Liver (tissue), 8 donors: ENCODE measurements at regions not wholly inside any gene's neighbourhood (a gene's known extent, or its start where the extent isn't known, plus 50 kb on each side); places are given as distances from the start of the nearest gene placed in this dataset.
A peak's percentile ranks its signal among the peaks of the same experiment; 100 is the strongest.

Experiments
- DNase-seq: peaks from one replicate; pipeline ENCODE4 v3.0.0-alpha.2; 2017; ENCODE audit warnings: low spot score
- H3K27ac ChIP-seq, 2 donors: one replicate each; pipeline ENCODE4 v1.7.0; 2013; ENCODE audit warnings: inconsistent platforms in 2 of 2, low read length in 2 of 2, control low read depth in 1 of 2, low read depth in 1 of 2, mild to moderate bottlenecking in 1 of 2
- H3K27me3 ChIP-seq, 4 donors: one replicate each; pipeline versions ENCODE4 v1.6.1 to v1.7.0; 2013; ENCODE audit warnings: low read length in 3 of 4, inconsistent platforms in 1 of 4, mild to moderate bottlenecking in 1 of 4, moderate library complexity in 1 of 4; ENCODE audit not compliant: control insufficient read depth in 4 of 4, insufficient read depth in 4 of 4
- H3K36me3 ChIP-seq, 4 donors: one replicate each; pipeline versions ENCODE4 v1.6.1 to v1.7.0; 2013; ENCODE audit warnings: low read length in 3 of 4, mild to moderate bottlenecking in 3 of 4, low read depth in 1 of 4, moderate library complexity in 1 of 4; ENCODE audit not compliant: control insufficient read depth in 4 of 4, insufficient read depth in 3 of 4
- H3K4me1 ChIP-seq, 4 donors: one replicate each; pipeline versions ENCODE4 v1.6.1 to v1.7.0; 2013; ENCODE audit warnings: low read length in 3 of 4, mild to moderate bottlenecking in 3 of 4, moderate library complexity in 1 of 4; ENCODE audit not compliant: control insufficient read depth in 4 of 4, insufficient read depth in 4 of 4
- H3K4me3 ChIP-seq, 3 donors: one replicate each; pipeline versions ENCODE4 v1.6.1 to v1.7.0; 2013; ENCODE audit warnings: low read length in 3 of 3, control low read depth in 1 of 3, low read depth in 1 of 3, mild to moderate bottlenecking in 1 of 3
- H3K9ac ChIP-seq, 2 donors: one replicate each; pipeline ENCODE4 v1.7.0; 2013; ENCODE audit warnings: low read length in 2 of 2, mild to moderate bottlenecking in 2 of 2, moderate library complexity in 2 of 2, control low read depth in 1 of 2, low read depth in 1 of 2
- H3K9me3 ChIP-seq, 4 donors: one replicate each; pipeline versions ENCODE4 v1.6.1 to v1.7.0; 2013; ENCODE audit warnings: low read length in 3 of 4; ENCODE audit not compliant: control insufficient read depth in 4 of 4
- CTCF ChIP-seq: fragments of 150-350 bp; IDR thresholded peaks from 2 replicates; pipeline ENCODE4 v1.5.1; 2017; ENCODE audit warnings: improper control_type of control experiment, low read depth, low read length; ENCODE audit not compliant: missing input control
- EGR1 ChIP-seq, 2 donors: IDR thresholded peaks; 2 replicates each; pipeline ENCODE4 v1.6.1; 2016 to 2018; ENCODE audit warnings: antibody characterized with exemption in 2 of 2, low read depth in 2 of 2
- FOXA1 ChIP-seq: IDR thresholded peaks from 2 replicates; pipeline ENCODE4 v1.6.1; 2016; ENCODE audit warnings: antibody characterized with exemption
- GABPA ChIP-seq, 2 donors: IDR thresholded peaks in 1 of 2; conservative IDR thresholded peaks in 1 of 2; 2 replicates each; pipeline ENCODE4 v1.6.1; 2016; ENCODE audit warnings: antibody characterized with exemption in 2 of 2, mild to moderate bottlenecking in 1 of 2, moderate library complexity in 1 of 2
- HNF4G ChIP-seq: IDR thresholded peaks from 2 replicates; pipeline ENCODE4 v1.6.1; 2016; ENCODE audit warnings: antibody characterized with exemption
- JUND ChIP-seq, 2 donors: IDR thresholded peaks; 2 replicates each; pipeline ENCODE4 v1.6.1; 2016; ENCODE audit warnings: antibody characterized with exemption in 2 of 2
- NR2F2 ChIP-seq: IDR thresholded peaks from 2 replicates; pipeline ENCODE4 v1.6.1; 2016; ENCODE audit warnings: antibody characterized with exemption
- RAD21 ChIP-seq, 2 donors: IDR thresholded peaks; 2 replicates each; pipeline ENCODE4 v1.6.1; 2016; ENCODE audit warnings: antibody characterized with exemption in 2 of 2, mild to moderate bottlenecking in 2 of 2
- RXRA ChIP-seq, 2 donors: IDR thresholded peaks; 2 replicates each; pipeline ENCODE4 v1.6.1; 2017 to 2018; ENCODE audit warnings: antibody characterized with exemption in 2 of 2, mild to moderate bottlenecking in 1 of 2
- SP1 ChIP-seq: IDR thresholded peaks from 2 replicates; pipeline ENCODE4 v1.6.1; 2018; ENCODE audit warnings: antibody characterized with exemption, mild to moderate bottlenecking
- TAF1 ChIP-seq: conservative IDR thresholded peaks from 2 replicates; pipeline ENCODE4 v1.6.1; 2016; ENCODE audit warnings: antibody characterized with exemption, mild to moderate bottlenecking
- WGBS: extraction: QIAGEN DNeasy Blood & Tissue Kit; methylation state at CpG from one replicate; pipeline ENCODE4 v1.1.7; 2013; 5-methylcytosine and 5-hydroxymethylcytosine counted together
- TF ChIP-seq, protein P1 (sequence below): IDR thresholded peaks from 2 replicates; pipeline ENCODE4 v1.6.1; 2016; ENCODE audit warnings: antibody characterized with exemption, mild to moderate bottlenecking
- TF ChIP-seq, protein P2 (sequence below): IDR thresholded peaks from 2 replicates; pipeline ENCODE4 v1.6.1; 2016; ENCODE audit warnings: antibody characterized with exemption
- TF ChIP-seq, protein P3 (sequence below): IDR thresholded peaks from 2 replicates; pipeline ENCODE4 v1.6.1; 2016; ENCODE audit warnings: antibody characterized with exemption
- donor health status: healthy.
- donor health status: healthy.
- donor health status: healthy.
- donor health status: healthy.
- donor health status: healthy.

DNA sequence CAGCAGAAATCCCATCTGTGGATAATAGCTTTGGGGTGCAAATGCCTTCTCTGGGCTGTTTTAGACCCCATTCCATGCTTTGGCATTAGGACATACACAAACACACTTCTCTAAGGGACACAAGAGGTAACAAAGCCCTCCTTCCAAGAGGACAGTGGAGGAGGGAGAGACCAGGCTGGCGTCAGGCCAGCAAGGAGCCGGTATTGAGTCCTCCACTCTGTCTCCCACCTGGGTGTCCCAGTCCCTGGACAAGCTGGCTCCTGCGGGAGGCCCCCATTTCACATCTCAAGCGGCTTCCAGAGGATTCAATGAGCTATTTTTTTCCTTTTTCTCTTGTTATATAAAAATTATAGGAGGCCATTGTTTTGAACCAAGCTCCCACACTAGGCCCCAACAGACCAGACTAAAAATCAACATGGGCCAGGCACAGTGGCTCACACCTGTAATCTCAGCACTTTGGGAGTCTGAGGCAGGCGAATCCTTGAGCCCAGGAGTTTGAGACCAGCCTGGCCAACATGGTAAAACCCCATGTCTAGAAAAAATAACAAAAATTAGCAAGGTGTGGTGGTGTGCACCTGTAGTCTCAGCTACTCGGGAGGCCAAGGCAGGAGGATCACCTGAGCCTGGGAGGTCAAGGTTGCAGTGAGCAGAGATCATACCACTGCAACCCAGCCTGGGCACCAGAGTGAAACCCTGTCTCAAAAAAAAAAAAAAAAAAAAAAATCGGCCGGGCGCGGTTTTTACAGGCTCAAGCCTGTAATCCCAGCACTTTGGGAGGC lies 142.9 kb downstream of the TOMM20 start:
- H3K4me1 ChIP-seq, result peaks cover 8 to 22% (median 13%) of the 10 kb centered on the region in 4 donors
- DNase-seq, result no peak
- TF ChIP-seq, protein P1, sequence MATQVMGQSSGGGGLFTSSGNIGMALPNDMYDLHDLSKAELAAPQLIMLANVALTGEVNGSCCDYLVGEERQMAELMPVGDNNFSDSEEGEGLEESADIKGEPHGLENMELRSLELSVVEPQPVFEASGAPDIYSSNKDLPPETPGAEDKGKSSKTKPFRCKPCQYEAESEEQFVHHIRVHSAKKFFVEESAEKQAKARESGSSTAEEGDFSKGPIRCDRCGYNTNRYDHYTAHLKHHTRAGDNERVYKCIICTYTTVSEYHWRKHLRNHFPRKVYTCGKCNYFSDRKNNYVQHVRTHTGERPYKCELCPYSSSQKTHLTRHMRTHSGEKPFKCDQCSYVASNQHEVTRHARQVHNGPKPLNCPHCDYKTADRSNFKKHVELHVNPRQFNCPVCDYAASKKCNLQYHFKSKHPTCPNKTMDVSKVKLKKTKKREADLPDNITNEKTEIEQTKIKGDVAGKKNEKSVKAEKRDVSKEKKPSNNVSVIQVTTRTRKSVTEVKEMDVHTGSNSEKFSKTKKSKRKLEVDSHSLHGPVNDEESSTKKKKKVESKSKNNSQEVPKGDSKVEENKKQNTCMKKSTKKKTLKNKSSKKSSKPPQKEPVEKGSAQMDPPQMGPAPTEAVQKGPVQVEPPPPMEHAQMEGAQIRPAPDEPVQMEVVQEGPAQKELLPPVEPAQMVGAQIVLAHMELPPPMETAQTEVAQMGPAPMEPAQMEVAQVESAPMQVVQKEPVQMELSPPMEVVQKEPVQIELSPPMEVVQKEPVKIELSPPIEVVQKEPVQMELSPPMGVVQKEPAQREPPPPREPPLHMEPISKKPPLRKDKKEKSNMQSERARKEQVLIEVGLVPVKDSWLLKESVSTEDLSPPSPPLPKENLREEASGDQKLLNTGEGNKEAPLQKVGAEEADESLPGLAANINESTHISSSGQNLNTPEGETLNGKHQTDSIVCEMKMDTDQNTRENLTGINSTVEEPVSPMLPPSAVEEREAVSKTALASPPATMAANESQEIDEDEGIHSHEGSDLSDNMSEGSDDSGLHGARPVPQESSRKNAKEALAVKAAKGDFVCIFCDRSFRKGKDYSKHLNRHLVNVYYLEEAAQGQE, result no peak
- no peak for TF ChIP-seq NR2F2
- no peaks in the 10 kb centered on the region for H3K27me3 ChIP-seq
- WGBS, result 97% methylated on average over 10 of the region's 10 CpGs
- no peaks in the 10 kb centered on the region for H3K9me3 ChIP-seq
- H3K4me3 ChIP-seq, result no peak overlapping the region
- H3K27ac ChIP-seq, result peak overlapping the region; percentile 91 to 95
- no peaks in the 10 kb centered on the region for H3K36me3 ChIP-seq
- no peak overlapping the region for H3K9ac ChIP-seq

GRCh38 chr1:234985007-234985370 lies 143.6 kb downstream of the TOMM20 start:
- Histone ChIP-seq H3K27me3 (no peaks in the 10 kb centered on the region), H3K4me1 (peaks cover 8 to 22% (median 15%) of the 10 kb centered on the region in 4 donors), H3K4me3 (no peak overlapping the region), H3K36me3 (no peaks in the 10 kb centered on the region), H3K9me3 (no peaks in the 10 kb centered on the region), H3K27ac (peak overlapping the region; percentile 27 to 95), H3K9ac (no peak overlapping the region)
- TF ChIP-seq, protein P2, sequence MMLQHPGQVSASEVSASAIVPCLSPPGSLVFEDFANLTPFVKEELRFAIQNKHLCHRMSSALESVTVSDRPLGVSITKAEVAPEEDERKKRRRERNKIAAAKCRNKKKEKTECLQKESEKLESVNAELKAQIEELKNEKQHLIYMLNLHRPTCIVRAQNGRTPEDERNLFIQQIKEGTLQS, result no peak
- no peak for TF ChIP-seq GABPA (IDR thresholded peaks at IDR 0.05 in 1 of 2, conservative IDR thresholded peaks at IDR 0.05 in 1 of 2)
- no peak for TF ChIP-seq TAF1
- no peak for TF ChIP-seq CTCF
- TF ChIP-seq, protein P1, result no peak
- no peak for TF ChIP-seq RAD21 (IDR thresholded peaks at IDR 0.05)
- no peak for TF ChIP-seq JUND (IDR thresholded peaks at IDR 0.05)
- no peak for TF ChIP-seq SP1
- TF ChIP-seq RXRA (IDR thresholded peaks at IDR 0.05), result no peak
- TF ChIP-seq, protein P3, sequence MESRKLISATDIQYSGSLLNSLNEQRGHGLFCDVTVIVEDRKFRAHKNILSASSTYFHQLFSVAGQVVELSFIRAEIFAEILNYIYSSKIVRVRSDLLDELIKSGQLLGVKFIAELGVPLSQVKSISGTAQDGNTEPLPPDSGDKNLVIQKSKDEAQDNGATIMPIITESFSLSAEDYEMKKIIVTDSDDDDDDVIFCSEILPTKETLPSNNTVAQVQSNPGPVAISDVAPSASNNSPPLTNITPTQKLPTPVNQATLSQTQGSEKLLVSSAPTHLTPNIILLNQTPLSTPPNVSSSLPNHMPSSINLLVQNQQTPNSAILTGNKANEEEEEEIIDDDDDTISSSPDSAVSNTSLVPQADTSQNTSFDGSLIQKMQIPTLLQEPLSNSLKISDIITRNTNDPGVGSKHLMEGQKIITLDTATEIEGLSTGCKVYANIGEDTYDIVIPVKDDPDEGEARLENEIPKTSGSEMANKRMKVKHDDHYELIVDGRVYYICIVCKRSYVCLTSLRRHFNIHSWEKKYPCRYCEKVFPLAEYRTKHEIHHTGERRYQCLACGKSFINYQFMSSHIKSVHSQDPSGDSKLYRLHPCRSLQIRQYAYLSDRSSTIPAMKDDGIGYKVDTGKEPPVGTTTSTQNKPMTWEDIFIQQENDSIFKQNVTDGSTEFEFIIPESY, result no peak
- TF ChIP-seq HNF4G, result no peak
- TF ChIP-seq NR2F2, result no peak
- no peak for TF ChIP-seq FOXA1
- no peak for TF ChIP-seq EGR1 (IDR thresholded peaks at IDR 0.05; ENCODE audit: low read depth in 2 of 2)
- WGBS, result 91% methylated on average over 7 of the region's 7 CpGs
- no peak for DNase-seq
